Amniotic epithelial cell (primary cell): ENCODE measurements at regions not wholly inside any gene's neighbourhood (a gene's known extent, or its start where the extent isn't known, plus 50 kb on each side); places are given as distances from the start of the nearest gene placed in this dataset.

Source experiments
- DNase-seq: peaks from one replicate; pipeline ENCODE4 v3.0.0-alpha.2; 2010; ENCODE audit warnings: low read depth

GRCh38 chr1:58136387-58136786 lies 410.1 kb downstream of the OMA1 start:
- no peak for DNase-seq

GRCh38 chr1:58135821-58136321 lies 410.7 kb downstream of the OMA1 start:
- DNase-seq, result no peak

- no peak for DNase-seq
These were observed 413.0 kb downstream of the OMA1 start for GRCh38 chr1:58133562-58133961.

GRCh38 chr1:58123051-58123450 lies 423.5 kb downstream of the OMA1 start:
- DNase-seq, result no peak

- no peak for DNase-seq
These were observed 426.6 kb downstream of the OMA1 start for GRCh38 chr1:58119971-58120370.

GRCh38 chr1:58116284-58116683 lies 430.2 kb downstream of the OMA1 start:
- DNase-seq, result no peak

GRCh38 chr1:58109646-58110200 lies 436.8 kb downstream of the OMA1 start:
- DNase-seq, result no peak

GRCh38 chr1:58108783-58109182 lies 437.7 kb downstream of the OMA1 start:
- DNase-seq, result no peak

- DNase-seq, result no peak
These were observed 438.6 kb downstream of the OMA1 start for GRCh38 chr1:58107943-58108342.

GRCh38 chr1:58104960-58105359 lies 441.6 kb downstream of the OMA1 start:
- no peak for DNase-seq

GRCh38 chr1:58096714-58097113 lies 449.8 kb downstream of the OMA1 start:
- no peak for DNase-seq

GRCh38 chr1:58095183-58095582 lies 451.3 kb downstream of the OMA1 start:
- DNase-seq, result no peak

GRCh38 chr1:58094221-58094620 lies 452.3 kb downstream of the OMA1 start:
- no peak for DNase-seq

- DNase-seq, result no peak
These were observed 455.9 kb downstream of the OMA1 start for GRCh38 chr1:58090640-58091039.

GRCh38 chr1:58089898-58090534 lies 456.5 kb downstream of the OMA1 start:
- DNase-seq, result no peak

- DNase-seq, result no peak
These were observed 462.3 kb downstream of the OMA1 start for GRCh38 chr1:58084266-58084665.

GRCh38 chr1:58082596-58082995 lies 463.9 kb downstream of the OMA1 start:
- DNase-seq, result no peak

GRCh38 chr1:58076258-58076657 lies 470.3 kb downstream of the OMA1 start:
- no peak for DNase-seq

GRCh38 chr1:58075188-58075578 lies 471.3 kb downstream of the OMA1 start:
- DNase-seq, result no peak

- DNase-seq, result no peak
These were observed 474.1 kb downstream of the OMA1 start for GRCh38 chr1:58072450-58072849.

GRCh38 chr1:58067082-58067481 lies 479.4 kb downstream of the OMA1 start:
- DNase-seq, result no peak

GRCh38 chr1:58065520-58065919 lies 481.0 kb downstream of the OMA1 start:
- DNase-seq, result no peak

GRCh38 chr1:58064166-58064565 lies 482.4 kb downstream of the OMA1 start:
- DNase-seq, result no peak

- no peak for DNase-seq
These were observed 483.4 kb downstream of the OMA1 start for GRCh38 chr1:58063095-58063494.
